ENCODE measurements at regions not wholly inside any gene's neighbourhood (a gene's known extent, or its start where the extent isn't known, plus 50 kb on each side); places are given as distances from the start of the nearest gene placed in this dataset.

- TF ChIP-seq, protein P1, sequence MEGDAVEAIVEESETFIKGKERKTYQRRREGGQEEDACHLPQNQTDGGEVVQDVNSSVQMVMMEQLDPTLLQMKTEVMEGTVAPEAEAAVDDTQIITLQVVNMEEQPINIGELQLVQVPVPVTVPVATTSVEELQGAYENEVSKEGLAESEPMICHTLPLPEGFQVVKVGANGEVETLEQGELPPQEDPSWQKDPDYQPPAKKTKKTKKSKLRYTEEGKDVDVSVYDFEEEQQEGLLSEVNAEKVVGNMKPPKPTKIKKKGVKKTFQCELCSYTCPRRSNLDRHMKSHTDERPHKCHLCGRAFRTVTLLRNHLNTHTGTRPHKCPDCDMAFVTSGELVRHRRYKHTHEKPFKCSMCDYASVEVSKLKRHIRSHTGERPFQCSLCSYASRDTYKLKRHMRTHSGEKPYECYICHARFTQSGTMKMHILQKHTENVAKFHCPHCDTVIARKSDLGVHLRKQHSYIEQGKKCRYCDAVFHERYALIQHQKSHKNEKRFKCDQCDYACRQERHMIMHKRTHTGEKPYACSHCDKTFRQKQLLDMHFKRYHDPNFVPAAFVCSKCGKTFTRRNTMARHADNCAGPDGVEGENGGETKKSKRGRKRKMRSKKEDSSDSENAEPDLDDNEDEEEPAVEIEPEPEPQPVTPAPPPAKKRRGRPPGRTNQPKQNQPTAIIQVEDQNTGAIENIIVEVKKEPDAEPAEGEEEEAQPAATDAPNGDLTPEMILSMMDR (IDR thresholded peaks at IDR 0.05) = no peak
- TF ChIP-seq EZH2 (IDR thresholded peaks at IDR 0.05) (no peak), EZH2phosphoT487 (IDR thresholded peaks at IDR 0.05) (no peak)
Observed at GRCh38 chr3:64304828-64305410, 79.7 kb upstream of the PRICKLE2 start.
